D721Med (cell line): ENCODE measurements at regions not wholly inside any gene's neighbourhood (a gene's known extent, or its start where the extent isn't known, plus 50 kb on each side); places are given as distances from the start of the nearest gene placed in this dataset.

Experiments used
- DNase-seq: peaks from one replicate; pipeline ENCODE4 v3.0.0; 2011; ENCODE audit warnings: low spot score; ENCODE audit not compliant: insufficient read length
- FAIRE-seq: peaks from 2 replicates; lab custom pipeline; 2011; peaks lifted over from hg19 to GRCh38; lab: Jason Lieb, UNC
- CTCF ChIP-seq: IDR thresholded peaks from 2 replicates; pipeline ENCODE4 v1.5.1; 2012; ENCODE audit warnings: mild to moderate bottlenecking, control low read depth; ENCODE audit not compliant: insufficient read depth; ENCODE audit errors: missing control alignments

GRCh38 chr12:33253178-33253577, 186.4 kb downstream of the SYT10 start:
- no peak for TF ChIP-seq CTCF
- FAIRE-seq (no peak), DNase-seq (no peak)

GRCh38 chr12:33251548-33251947, 188.1 kb downstream of the SYT10 start:
- DNase-seq: no peak
- no peak for FAIRE-seq
- TF ChIP-seq CTCF: no peak

- DNase-seq (no peak), FAIRE-seq (no peak)
- no peak for TF ChIP-seq CTCF
Measured at GRCh38 chr12:33248364-33248763, 191.3 kb downstream of the SYT10 start.

- no peak for FAIRE-seq
- DNase-seq: no peak
- TF ChIP-seq CTCF: no peak
Measured at GRCh38 chr12:33247625-33248024, 192.0 kb downstream of the SYT10 start.

GRCh38 chr12:33245434-33245833, 194.2 kb downstream of the SYT10 start:
- DNase-seq (no peak), FAIRE-seq (no peak)
- no peak for TF ChIP-seq CTCF

GRCh38 chr12:33226671-33227070, 212.9 kb downstream of the SYT10 start:
- no peak for FAIRE-seq
- no peak for TF ChIP-seq CTCF
- no peak for DNase-seq

- DNase-seq: no peak
- no peak for FAIRE-seq
- TF ChIP-seq CTCF: no peak
Measured at GRCh38 chr12:33223956-33224355, 215.7 kb downstream of the SYT10 start.
